Neural cell (in vitro differentiated cells): ENCODE measurements at regions not wholly inside any gene's neighbourhood (a gene's known extent, or its start where the extent isn't known, plus 50 kb on each side); places are given as distances from the start of the nearest gene placed in this dataset.

ENCODE experiments used
- EZH2 ChIP-seq: fragments of 200-600, 300-800 bp; shearing (Covaris generic), sonication (generic); IDR thresholded peaks from 2 replicates; pipeline ENCODE4 v1.6.1; 2014; ENCODE audit warnings: antibody characterized with exemption, low read length, borderline replicate concordance, mild to moderate bottlenecking; ENCODE audit not compliant: insufficient read depth, poor library complexity, severe bottlenecking
- POLR2AphosphoS5 ChIP-seq: IDR thresholded peaks from 2 replicates; pipeline ENCODE4 v1.6.1; 2012
- RAD21 ChIP-seq: fragments of 450-650 bp; conservative IDR thresholded peaks from 2 replicates; pipeline ENCODE4 v1.6.1; 2014; ENCODE audit warnings: antibody characterized with exemption, mild to moderate bottlenecking, moderate library complexity
- SMC3 ChIP-seq: fragments of 450-650 bp; conservative IDR thresholded peaks from 2 replicates; pipeline ENCODE4 v1.6.1; 2014; ENCODE audit warnings: antibody characterized with exemption, mild to moderate bottlenecking, moderate library complexity; ENCODE audit not compliant: poor library complexity
- TF ChIP-seq, protein P1 (sequence below): fragments of 450-650 bp; IDR thresholded peaks from 2 replicates; pipeline ENCODE4 v1.5.1; 2014; ENCODE audit warnings: antibody characterized with exemption, mild to moderate bottlenecking, moderate library complexity; ENCODE audit not compliant: poor library complexity, severe bottlenecking

DNA sequence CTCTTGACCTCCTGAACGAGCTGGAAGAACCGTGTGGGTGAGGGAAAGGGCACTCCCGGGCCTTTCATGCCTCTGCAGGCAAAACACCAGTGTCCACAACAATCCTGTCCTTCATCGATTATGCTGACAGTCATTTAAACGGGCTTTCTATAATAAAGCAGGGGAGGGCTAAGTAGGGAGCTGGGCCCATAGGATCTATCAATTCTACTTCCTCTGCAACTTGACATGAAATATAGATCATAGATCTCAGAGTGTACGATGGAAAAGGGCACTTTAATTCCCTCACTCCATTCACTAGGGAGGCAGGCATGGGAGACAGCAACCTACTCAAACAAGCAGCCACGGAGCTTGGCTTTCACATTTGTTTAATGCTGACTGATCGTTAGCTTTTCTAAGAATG is 55.8 kb upstream of the WASF3 start:
- TF ChIP-seq, protein P1, sequence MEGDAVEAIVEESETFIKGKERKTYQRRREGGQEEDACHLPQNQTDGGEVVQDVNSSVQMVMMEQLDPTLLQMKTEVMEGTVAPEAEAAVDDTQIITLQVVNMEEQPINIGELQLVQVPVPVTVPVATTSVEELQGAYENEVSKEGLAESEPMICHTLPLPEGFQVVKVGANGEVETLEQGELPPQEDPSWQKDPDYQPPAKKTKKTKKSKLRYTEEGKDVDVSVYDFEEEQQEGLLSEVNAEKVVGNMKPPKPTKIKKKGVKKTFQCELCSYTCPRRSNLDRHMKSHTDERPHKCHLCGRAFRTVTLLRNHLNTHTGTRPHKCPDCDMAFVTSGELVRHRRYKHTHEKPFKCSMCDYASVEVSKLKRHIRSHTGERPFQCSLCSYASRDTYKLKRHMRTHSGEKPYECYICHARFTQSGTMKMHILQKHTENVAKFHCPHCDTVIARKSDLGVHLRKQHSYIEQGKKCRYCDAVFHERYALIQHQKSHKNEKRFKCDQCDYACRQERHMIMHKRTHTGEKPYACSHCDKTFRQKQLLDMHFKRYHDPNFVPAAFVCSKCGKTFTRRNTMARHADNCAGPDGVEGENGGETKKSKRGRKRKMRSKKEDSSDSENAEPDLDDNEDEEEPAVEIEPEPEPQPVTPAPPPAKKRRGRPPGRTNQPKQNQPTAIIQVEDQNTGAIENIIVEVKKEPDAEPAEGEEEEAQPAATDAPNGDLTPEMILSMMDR: no peak
- TF ChIP-seq POLR2AphosphoS5: no peak
- no peak for TF ChIP-seq EZH2
- no peak for TF ChIP-seq RAD21
- no peak for TF ChIP-seq SMC3
